GM21515 (cell line): ENCODE measurements at regions not wholly inside any gene's neighbourhood (a gene's known extent, or its start where the extent isn't known, plus 50 kb on each side); places are given as distances from the start of the nearest gene placed in this dataset.

Experiments used
- ATAC-seq: cut with Tn5 transposase; IDR thresholded peaks from one replicate; pipeline ENCODE4 v1.9.1; 2021; ENCODE audit not compliant: unreplicated experiment

GRCh38 chr3:137061186-137061585 is 103.4 kb downstream of the IL20RB start:
- no peak for ATAC-seq

- ATAC-seq = peak; percentile 86
Observed at GRCh38 chr3:137062250-137062649, 104.5 kb downstream of the IL20RB start.

- no peak for ATAC-seq
Observed at GRCh38 chr3:137065381-137065780, 107.6 kb downstream of the IL20RB start.

- no peak for ATAC-seq
Observed at GRCh38 chr3:137066092-137066491, 108.3 kb downstream of the IL20RB start.

GRCh38 chr3:137071104-137071503 is 113.3 kb downstream of the IL20RB start:
- no peak for ATAC-seq

- ATAC-seq = no peak
Observed at GRCh38 chr3:137075020-137075419, 117.2 kb downstream of the IL20RB start.

GRCh38 chr3:137078040-137078439 is 120.3 kb downstream of the IL20RB start:
- ATAC-seq = no peak

- no peak for ATAC-seq
Observed at GRCh38 chr3:137079571-137079970, 121.8 kb downstream of the IL20RB start.

GRCh38 chr3:137081711-137082110 is 123.9 kb downstream of the IL20RB start:
- no peak for ATAC-seq

- no peak for ATAC-seq
Observed at GRCh38 chr3:137082763-137083162, 125.0 kb downstream of the IL20RB start.

- ATAC-seq = no peak
Observed at GRCh38 chr3:137083332-137083731, 125.5 kb downstream of the IL20RB start.

- ATAC-seq = no peak
Observed at GRCh38 chr3:137084586-137084985, 126.8 kb downstream of the IL20RB start.

- no peak for ATAC-seq
Observed at GRCh38 chr3:137097386-137097785, 139.6 kb downstream of the IL20RB start.

- no peak for ATAC-seq
Observed at GRCh38 chr3:137097852-137098251, 140.1 kb downstream of the IL20RB start.

GRCh38 chr3:137099364-137100219 is 141.8 kb downstream of the IL20RB start:
- no peak for ATAC-seq

- no peak for ATAC-seq
Observed at GRCh38 chr3:137100326-137100725, 142.5 kb downstream of the IL20RB start.

- ATAC-seq = no peak
Observed at GRCh38 chr3:137103739-137104138, 146.0 kb downstream of the IL20RB start.

- peak; percentile 72 for ATAC-seq
Observed at GRCh38 chr3:137105277-137105977, 147.6 kb downstream of the IL20RB start.

GRCh38 chr3:137106612-137107240 is 148.9 kb downstream of the IL20RB start:
- ATAC-seq = no peak

GRCh38 chr3:137108699-137109440 is 151.1 kb downstream of the IL20RB start:
- ATAC-seq = no peak

- ATAC-seq = peak; percentile 78
Observed at GRCh38 chr3:137110392-137110996, 152.7 kb downstream of the IL20RB start.
